Astrocyte (in vitro differentiated cells and primary cell): ENCODE measurements at regions not wholly inside any gene's neighbourhood (a gene's known extent, or its start where the extent isn't known, plus 50 kb on each side); places are given as distances from the start of the nearest gene placed in this dataset.

Experiments used
- DNase-seq: peaks from one replicate; pipeline ENCODE4 v3.0.0-alpha.2; 2010; ENCODE audit warnings: low read depth
- FAIRE-seq: peaks from 2 replicates; lab custom pipeline; 2011; peaks lifted over from hg19 to GRCh38; lab: Jason Lieb, UNC
- H2AFZ ChIP-seq: 2 replicates; pipeline ENCODE4 v1.6.0; 2012; ENCODE audit warnings: low read depth, low read length, inconsistent platforms
- H3K27ac ChIP-seq: 2 replicates; pipeline ENCODE4 v1.5.1; 2011; ENCODE audit warnings: low read depth, low read length, inconsistent platforms
- H3K27me3 ChIP-seq: 2 replicates; pipeline ENCODE4 v1.6.0; 2011; ENCODE audit warnings: low read length, inconsistent platforms; ENCODE audit not compliant: insufficient read depth
- H3K36me3 ChIP-seq: 2 replicates; pipeline ENCODE4 v1.5.1; 2011; ENCODE audit warnings: low read length, inconsistent platforms; ENCODE audit not compliant: insufficient read depth
- H3K4me1 ChIP-seq: 2 replicates; pipeline ENCODE4 v1.5.1; 2011; ENCODE audit warnings: low read length, inconsistent platforms; ENCODE audit not compliant: insufficient read depth
- H3K4me2 ChIP-seq: 2 replicates; pipeline ENCODE4 v1.6.0; 2012; ENCODE audit warnings: low read length, inconsistent platforms
- H3K4me3 ChIP-seq: 2 replicates; pipeline ENCODE4 v1.5.1; 2011; ENCODE audit warnings: low read depth, mild to moderate bottlenecking, low read length, inconsistent platforms; ENCODE audit not compliant: insufficient read depth
- H3K79me2 ChIP-seq: 2 replicates; pipeline ENCODE4 v1.6.0; 2012; ENCODE audit warnings: mild to moderate bottlenecking, low read length, inconsistent platforms; ENCODE audit not compliant: insufficient read depth
- H3K9ac ChIP-seq: 2 replicates; pipeline ENCODE4 v1.6.0; 2012; ENCODE audit warnings: mild to moderate bottlenecking, low read length, inconsistent platforms
- H3K9me3 ChIP-seq: 2 replicates; pipeline ENCODE4 v1.5.1; 2012; ENCODE audit warnings: low read depth, mild to moderate bottlenecking, low read length, inconsistent platforms; ENCODE audit not compliant: insufficient read depth
- H4K20me1 ChIP-seq: 2 replicates; pipeline ENCODE4 v1.6.0; 2012; ENCODE audit warnings: low read length, inconsistent platforms; ENCODE audit not compliant: insufficient read depth
- H3K27ac Mint-ChIP-seq: one replicate; pipeline ENCODE4 v1.8.0; 2021; ENCODE audit warnings: mild to moderate bottlenecking, mixed read lengths; ENCODE audit not compliant: unreplicated experiment
- H3K27me3 Mint-ChIP-seq: one replicate; pipeline ENCODE4 v1.8.0; 2021; ENCODE audit warnings: low read depth, mixed read lengths; ENCODE audit not compliant: unreplicated experiment
- H3K36me3 Mint-ChIP-seq: one replicate; pipeline ENCODE4 v1.8.0; 2021; ENCODE audit warnings: low read depth, mixed read lengths; ENCODE audit not compliant: unreplicated experiment
- H3K4me1 Mint-ChIP-seq: one replicate; pipeline ENCODE4 v1.8.0; 2021; ENCODE audit warnings: low read depth, mixed read lengths; ENCODE audit not compliant: unreplicated experiment
- H3K4me3 Mint-ChIP-seq: one replicate; pipeline ENCODE4 v1.8.0; 2021; ENCODE audit warnings: mild to moderate bottlenecking, moderate library complexity, mixed read lengths; ENCODE audit not compliant: unreplicated experiment
- H3K9me3 Mint-ChIP-seq: one replicate; pipeline ENCODE4 v1.8.0; 2021; ENCODE audit warnings: mild to moderate bottlenecking, mixed read lengths; ENCODE audit not compliant: unreplicated experiment
- CTCF ChIP-seq: IDR thresholded peaks from 2 replicates; pipeline ENCODE4 v1.5.1; 2011; ENCODE audit warnings: low read depth, mild to moderate bottlenecking, inconsistent platforms, low read length, moderate library complexity; ENCODE audit not compliant: insufficient read depth
- EZH2 ChIP-seq: IDR thresholded peaks from 2 replicates; pipeline ENCODE4 v1.6.1; 2012; ENCODE audit warnings: mild to moderate bottlenecking, low read length, inconsistent platforms; ENCODE audit not compliant: insufficient read depth

- H3K9me3 ChIP-seq: no peaks in the 10 kb centered on the region
- DNase-seq (no peak), FAIRE-seq (no peak)
- no peak overlapping the region for H3K9ac ChIP-seq
- H3K4me1 ChIP-seq: no peaks in the 10 kb centered on the region
- Mint-ChIP-seq H3K36me3 (peaks cover 3% of the 10 kb centered on the region), H3K4me3 (no peak overlapping the region), H3K4me1 (no peaks in the 10 kb centered on the region), H3K27me3 (peaks cover 52% of the 10 kb centered on the region), H3K27ac (no peak overlapping the region), H3K9me3 (peaks cover 33% of the 10 kb centered on the region)
- H3K27ac ChIP-seq: no peak overlapping the region
- H3K4me3 ChIP-seq: no peak overlapping the region
- H3K79me2 ChIP-seq: no peaks in the 10 kb centered on the region
- no peak overlapping the region for H3K4me2 ChIP-seq
- TF ChIP-seq CTCF (no peak), EZH2 (no peak)
- no peaks in the 10 kb centered on the region for H3K36me3 ChIP-seq
- H3K27me3 ChIP-seq: peaks cover 9% of the 10 kb centered on the region
- no peaks in the 10 kb centered on the region for H4K20me1 ChIP-seq
- H2AFZ ChIP-seq: no peak overlapping the region
Measured at GRCh38 chr5:135156715-135157404, 122.8 kb upstream of the PITX1 start.

GRCh38 chr5:135156337-135156714 lies 122.3 kb upstream of the PITX1 start:
- peaks cover 3% of the 10 kb centered on the region for H3K36me3 Mint-ChIP-seq
- H3K79me2 ChIP-seq: no peaks in the 10 kb centered on the region
- peaks cover 33% of the 10 kb centered on the region for H3K9me3 Mint-ChIP-seq
- no peak overlapping the region for H3K9ac ChIP-seq
- no peak overlapping the region for H2AFZ ChIP-seq
- H3K4me1 Mint-ChIP-seq: no peaks in the 10 kb centered on the region
- H3K4me3 ChIP-seq: no peak overlapping the region
- H3K27ac Mint-ChIP-seq: no peak overlapping the region
- DNase-seq: no peak
- H3K9me3 ChIP-seq: no peaks in the 10 kb centered on the region
- no peak overlapping the region for H3K4me3 Mint-ChIP-seq
- no peak for FAIRE-seq
- no peaks in the 10 kb centered on the region for H3K4me1 ChIP-seq
- no peak overlapping the region for H3K4me2 ChIP-seq
- no peak overlapping the region for H3K27ac ChIP-seq
- no peaks in the 10 kb centered on the region for H3K36me3 ChIP-seq
- no peak for TF ChIP-seq CTCF
- TF ChIP-seq EZH2: no peak
- H3K27me3 ChIP-seq: peaks cover 9% of the 10 kb centered on the region
- no peaks in the 10 kb centered on the region for H4K20me1 ChIP-seq
- H3K27me3 Mint-ChIP-seq: peaks cover 52% of the 10 kb centered on the region

GRCh38 chr5:135155616-135156214 lies 121.7 kb upstream of the PITX1 start:
- Mint-ChIP-seq H3K4me1 (no peaks in the 10 kb centered on the region), H3K4me3 (no peak overlapping the region), H3K36me3 (peaks cover 3% of the 10 kb centered on the region), H3K9me3 (peaks cover 33% of the 10 kb centered on the region), H3K27ac (no peak overlapping the region), H3K27me3 (peaks cover 55% of the 10 kb centered on the region)
- H2AFZ ChIP-seq: no peak overlapping the region
- H3K9me3 ChIP-seq: no peaks in the 10 kb centered on the region
- H3K27me3 ChIP-seq: peaks cover 9% of the 10 kb centered on the region
- H3K4me2 ChIP-seq: no peak overlapping the region
- no peak overlapping the region for H3K4me3 ChIP-seq
- no peak for TF ChIP-seq EZH2
- no peak for TF ChIP-seq CTCF
- no peaks in the 10 kb centered on the region for H3K4me1 ChIP-seq
- H3K36me3 ChIP-seq: no peaks in the 10 kb centered on the region
- no peaks in the 10 kb centered on the region for H4K20me1 ChIP-seq
- no peak overlapping the region for H3K9ac ChIP-seq
- FAIRE-seq (no peak), DNase-seq (no peak)
- H3K27ac ChIP-seq: no peak overlapping the region
- no peaks in the 10 kb centered on the region for H3K79me2 ChIP-seq
